ENCODE measurements at regions not wholly inside any gene's neighbourhood (a gene's known extent, or its start where the extent isn't known, plus 50 kb on each side); places are given as distances from the start of the nearest gene placed in this dataset.
"Not testable (repeated sequence)": the region's sequence is repeated elsewhere in the genome, so short reads cannot be mapped to it uniquely, and the experiment has no call there.

DNA sequence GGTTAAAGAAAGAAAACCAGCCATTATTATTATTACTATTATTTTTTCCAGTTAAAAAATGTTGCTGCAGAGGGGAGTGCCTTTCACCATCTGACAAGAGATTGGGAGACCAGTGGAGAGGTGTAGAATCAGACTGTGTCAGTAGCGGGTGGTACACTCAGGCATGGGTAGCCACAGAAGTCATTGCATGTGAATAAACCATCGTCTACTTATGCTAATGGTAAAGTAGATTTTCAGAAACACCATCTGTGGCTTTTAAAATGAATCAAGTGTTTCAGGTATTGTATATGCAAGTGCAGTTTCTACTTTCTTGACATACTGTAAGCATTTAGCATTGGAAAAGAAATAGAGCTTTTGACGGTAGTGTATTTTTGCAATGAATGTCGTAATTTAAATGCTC is 131.5 kb upstream of the SP8 start:
- no peaks in the 10 kb centered on the region for H3F3A ChIP-seq (ENCODE audit: insufficient read depth, low read length)
- H3K4me3 ChIP-seq (ENCODE audit: low read length): no peak overlapping the region
- no peaks in the 10 kb centered on the region for H3K4me1 ChIP-seq (ENCODE audit: low read length)
- TF ChIP-seq, protein P1, sequence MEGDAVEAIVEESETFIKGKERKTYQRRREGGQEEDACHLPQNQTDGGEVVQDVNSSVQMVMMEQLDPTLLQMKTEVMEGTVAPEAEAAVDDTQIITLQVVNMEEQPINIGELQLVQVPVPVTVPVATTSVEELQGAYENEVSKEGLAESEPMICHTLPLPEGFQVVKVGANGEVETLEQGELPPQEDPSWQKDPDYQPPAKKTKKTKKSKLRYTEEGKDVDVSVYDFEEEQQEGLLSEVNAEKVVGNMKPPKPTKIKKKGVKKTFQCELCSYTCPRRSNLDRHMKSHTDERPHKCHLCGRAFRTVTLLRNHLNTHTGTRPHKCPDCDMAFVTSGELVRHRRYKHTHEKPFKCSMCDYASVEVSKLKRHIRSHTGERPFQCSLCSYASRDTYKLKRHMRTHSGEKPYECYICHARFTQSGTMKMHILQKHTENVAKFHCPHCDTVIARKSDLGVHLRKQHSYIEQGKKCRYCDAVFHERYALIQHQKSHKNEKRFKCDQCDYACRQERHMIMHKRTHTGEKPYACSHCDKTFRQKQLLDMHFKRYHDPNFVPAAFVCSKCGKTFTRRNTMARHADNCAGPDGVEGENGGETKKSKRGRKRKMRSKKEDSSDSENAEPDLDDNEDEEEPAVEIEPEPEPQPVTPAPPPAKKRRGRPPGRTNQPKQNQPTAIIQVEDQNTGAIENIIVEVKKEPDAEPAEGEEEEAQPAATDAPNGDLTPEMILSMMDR (IDR thresholded peaks at IDR 0.05; ENCODE audit: low read length): no peak
- TF ChIP-seq EZH2 (optimal IDR thresholded peaks at IDR 0.05; ENCODE audit: low read depth, low read length) (no peak), EZH2phosphoT487 (IDR thresholded peaks at IDR 0.05; ENCODE audit: low read length) (no peak)
- H3K9me3 ChIP-seq (replicated peaks; ENCODE audit: insufficient read depth, low read length): no peaks in the 10 kb centered on the region
- no peaks in the 10 kb centered on the region for H4K20me1 ChIP-seq (ENCODE audit: insufficient read depth, low read length)
- H3K4me2 ChIP-seq (ENCODE audit: low read depth, low read length): no peak overlapping the region
- no peaks in the 10 kb centered on the region for H3K79me2 ChIP-seq (ENCODE audit: low read length)
- no peak overlapping the region for H3K9ac ChIP-seq (ENCODE audit: low read length)
- no peaks in the 10 kb centered on the region for H3K9me2 ChIP-seq (replicated peaks; ENCODE audit: insufficient read depth, low read length)
- DNase-seq: no peak
- no peaks in the 10 kb centered on the region for H3K36me3 ChIP-seq (replicated peaks; ENCODE audit: insufficient read depth, low read length)
- H2AFZ ChIP-seq (ENCODE audit: low read length): no peak overlapping the region
- H3K27ac ChIP-seq (ENCODE audit: low read length): no peak overlapping the region
- H3K27me3 ChIP-seq (replicated peaks; ENCODE audit: insufficient read depth, low read length): no peaks in the 10 kb centered on the region

DNA sequence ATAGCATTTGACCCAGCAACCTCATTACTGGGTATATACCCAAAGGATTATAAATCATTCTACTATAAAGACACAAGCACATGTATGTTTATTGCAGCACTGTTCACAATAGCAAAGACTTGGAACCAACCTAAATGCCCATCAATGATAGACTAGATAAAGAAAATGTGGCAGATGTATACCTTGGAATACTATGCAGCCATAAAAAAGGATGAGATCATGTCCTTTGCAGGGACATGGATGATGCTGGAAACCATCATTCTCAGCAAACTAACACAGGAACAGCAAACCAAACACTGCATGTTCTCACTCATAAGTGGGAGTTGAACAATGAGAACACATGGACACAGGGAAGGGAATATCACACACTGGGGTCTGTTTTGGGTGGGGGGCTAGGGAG is 140.5 kb upstream of the SP8 start:
- H3K36me3 ChIP-seq (replicated peaks; ENCODE audit: insufficient read depth, low read length); H2AFZ ChIP-seq (ENCODE audit: low read length); H3K9me2 ChIP-seq (replicated peaks; ENCODE audit: insufficient read depth, low read length); H3K27me3 ChIP-seq (replicated peaks; ENCODE audit: insufficient read depth, low read length); H3K9me3 ChIP-seq (replicated peaks; ENCODE audit: insufficient read depth, low read length); H3K4me2 ChIP-seq (ENCODE audit: low read depth, low read length); H3K9ac ChIP-seq (ENCODE audit: low read length); H3K4me3 ChIP-seq (ENCODE audit: low read length); DNase-seq; H3K27ac ChIP-seq (ENCODE audit: low read length); H4K20me1 ChIP-seq (ENCODE audit: insufficient read depth, low read length); H3K4me1 ChIP-seq (ENCODE audit: low read length); H3F3A ChIP-seq (ENCODE audit: insufficient read depth, low read length); H3K79me2 ChIP-seq (ENCODE audit: low read length): not testable (repeated sequence)

DNA sequence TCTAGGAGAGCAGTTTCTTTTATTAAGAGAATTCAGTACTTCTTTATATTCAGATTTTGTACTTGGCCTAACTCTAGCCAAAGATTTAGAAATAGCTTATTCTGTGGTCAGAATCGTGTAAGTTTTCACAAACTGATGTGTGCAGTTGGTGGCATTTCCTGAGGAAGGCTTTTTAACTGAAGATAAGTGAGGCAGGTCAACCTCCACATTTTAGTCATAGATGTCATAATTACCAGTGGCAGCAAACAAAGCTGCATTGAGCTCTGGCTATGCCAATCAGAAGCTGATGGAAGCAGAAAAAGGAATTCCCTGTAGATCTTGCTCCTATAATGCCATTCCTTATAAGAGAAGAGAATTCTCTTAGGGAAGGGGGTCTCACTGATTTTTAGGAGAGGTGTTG is 141.3 kb upstream of the SP8 start:
- Histone ChIP-seq H3K4me2 (ENCODE audit: low read depth, low read length) (no peak overlapping the region), H3F3A (ENCODE audit: insufficient read depth, low read length) (no peaks in the 10 kb centered on the region)
- TF ChIP-seq, protein P1 (IDR thresholded peaks at IDR 0.05; ENCODE audit: low read length): no peak
- no peak for TF ChIP-seq EZH2phosphoT487 (IDR thresholded peaks at IDR 0.05; ENCODE audit: low read length)

GRCh38 chr7:20929199-20929598 is 142.5 kb upstream of the SP8 start:
- Histone ChIP-seq H3K9me2 (replicated peaks; ENCODE audit: insufficient read depth, low read length) (no peaks in the 10 kb centered on the region), H3K9me3 (replicated peaks; ENCODE audit: insufficient read depth, low read length) (no peaks in the 10 kb centered on the region), H3K27me3 (replicated peaks; ENCODE audit: insufficient read depth, low read length) (no peaks in the 10 kb centered on the region), H4K20me1 (ENCODE audit: insufficient read depth, low read length) (no peaks in the 10 kb centered on the region), H3K9ac (ENCODE audit: low read length) (no peak overlapping the region), H3K79me2 (ENCODE audit: low read length) (no peaks in the 10 kb centered on the region), H3K4me2 (ENCODE audit: low read depth, low read length) (no peak overlapping the region), H3K4me3 (ENCODE audit: low read length) (no peak overlapping the region), H3K4me1 (ENCODE audit: low read length) (no peaks in the 10 kb centered on the region), H2AFZ (ENCODE audit: low read length) (no peak overlapping the region), H3K36me3 (replicated peaks; ENCODE audit: insufficient read depth, low read length) (no peaks in the 10 kb centered on the region), H3K27ac (ENCODE audit: low read length) (no peak overlapping the region), H3F3A (ENCODE audit: insufficient read depth, low read length) (no peaks in the 10 kb centered on the region)
- no peak for DNase-seq
- TF ChIP-seq EZH2phosphoT487 (IDR thresholded peaks at IDR 0.05; ENCODE audit: low read length) (no peak), EZH2 (optimal IDR thresholded peaks at IDR 0.05; ENCODE audit: low read depth, low read length) (no peak)
- TF ChIP-seq, protein P1 (IDR thresholded peaks at IDR 0.05; ENCODE audit: low read length): no peak

More for the DNA sequence above, 141.3 kb upstream of the SP8 start:
- Histone ChIP-seq H3K36me3 (replicated peaks; ENCODE audit: insufficient read depth, low read length) (no peaks in the 10 kb centered on the region), H3K79me2 (ENCODE audit: low read length) (no peaks in the 10 kb centered on the region), H3K9ac (ENCODE audit: low read length) (no peak overlapping the region), H3K27me3 (replicated peaks; ENCODE audit: insufficient read depth, low read length) (no peaks in the 10 kb centered on the region), H3K4me3 (ENCODE audit: low read length) (no peak overlapping the region), H2AFZ (ENCODE audit: low read length) (no peak overlapping the region), H3K9me3 (replicated peaks; ENCODE audit: insufficient read depth, low read length) (no peaks in the 10 kb centered on the region), H3K9me2 (replicated peaks; ENCODE audit: insufficient read depth, low read length) (no peaks in the 10 kb centered on the region), H3K27ac (ENCODE audit: low read length) (no peak overlapping the region), H3K4me1 (ENCODE audit: low read length) (no peaks in the 10 kb centered on the region), H4K20me1 (ENCODE audit: insufficient read depth, low read length) (no peaks in the 10 kb centered on the region)
- no peak for DNase-seq

Data from MM.1S (cell line).